Sigmoid colon (tissue), 6 donors: ENCODE measurements at regions not wholly inside any gene's neighbourhood (a gene's known extent, or its start where the extent isn't known, plus 50 kb on each side); places are given as distances from the start of the nearest gene placed in this dataset.

ENCODE experiments used
- DNase-seq: peaks from one replicate; pipeline ENCODE4 v3.0.0-alpha.2; 2019
- H3K27ac ChIP-seq, 4 donors: fragments of 200-600 bp; sonication (generic); one replicate each; pipeline ENCODE4 v1.5.1; 2016 to 2019; ENCODE audit warnings: mild to moderate bottlenecking in 1 of 4
- H3K27me3 ChIP-seq, 3 donors: fragments of 200-600 bp; sonication (generic); one replicate each; pipeline ENCODE4 v1.5.1; 2019; ENCODE audit warnings: mild to moderate bottlenecking in 1 of 3
- H3K36me3 ChIP-seq, 4 donors: fragments of 200-600 bp; sonication (generic); one replicate each; pipeline ENCODE4 v1.5.1; 2016 to 2019
- H3K4me1 ChIP-seq, 4 donors: fragments of 200-600 bp; sonication (generic); one replicate each; pipeline ENCODE4 v1.5.1; 2017 to 2019
- H3K4me3 ChIP-seq, 4 donors: fragments of 200-600 bp; sonication (generic); one replicate each; pipeline ENCODE4 v1.5.1; 2017 to 2019; ENCODE audit warnings: mild to moderate bottlenecking in 2 of 4, moderate library complexity in 1 of 4
- H3K9me3 ChIP-seq, 4 donors: fragments of 200-600 bp in 3 of 4; sonication (generic) in 3 of 4; one replicate each; pipeline versions ENCODE4 v1.5.1 to v1.6.1; 2013 to 2019
- CTCF ChIP-seq, 4 experiments: fragments of 450-650 bp in 3 of 4; fragments of 200-600 bp in 1 of 4; IDR thresholded peaks; one replicate each; pipeline ENCODE4 v1.5.1; 2016 to 2019; ENCODE audit warnings: antibody characterized with exemption in 4 of 4, mild to moderate bottlenecking in 3 of 4, moderate library complexity in 2 of 4
- EP300 ChIP-seq, 4 donors: sonication (generic); formaldehyde crosslinking; IDR thresholded peaks; one replicate each; pipeline ENCODE4 v1.6.1; 2017; ENCODE audit warnings: antibody characterized with exemption in 4 of 4
- POLR2A ChIP-seq, 2 donors: fragments of 450-650 bp; IDR thresholded peaks; one replicate each; pipeline ENCODE4 v1.6.1; 2016; ENCODE audit warnings: antibody characterized with exemption in 2 of 2, mild to moderate bottlenecking in 2 of 2, moderate library complexity in 2 of 2
- POLR2AphosphoS5 ChIP-seq, 4 donors: sonication (generic); formaldehyde crosslinking; IDR thresholded peaks; one replicate each; pipeline ENCODE4 v1.6.1; 2017; ENCODE audit warnings: antibody characterized with exemption in 4 of 4
- WGBS, 2 donors: extraction: QIAGEN DNeasy Blood & Tissue Kit; methylation state at CpG; one replicate each; pipeline ENCODE4 v1.1.7; 2013; 5-methylcytosine and 5-hydroxymethylcytosine counted together
- intact Hi-C: fragments of 100-400 bp; cut with DNase I; formaldehyde crosslinking; loops from one replicate; pipeline ENCODE4 v1.15.1; 2023
- donor health status: healthy with polysubstance abuse.
- donor health status: healthy.

- DNase-seq = no peak
- 94 to 97% methylated on average over 4 of the region's 4 CpGs for WGBS, 2 donors
Observed at GRCh38 chr13:85710545-85710944, 88.7 kb downstream of the SLITRK6 start.

GRCh38 chr13:85709721-85710120, 89.5 kb downstream of the SLITRK6 start:
- no peak overlapping the region for H3K27ac ChIP-seq
- intact Hi-C loops = no loop called here
- no peak for TF ChIP-seq CTCF (IDR thresholded peaks at IDR 0.05)
- TF ChIP-seq POLR2AphosphoS5 (IDR thresholded peaks at IDR 0.05) = no peak
- no peak for TF ChIP-seq EP300 (IDR thresholded peaks at IDR 0.05)
- no peak for TF ChIP-seq POLR2A (IDR thresholded peaks at IDR 0.05)
- H3K9me3 ChIP-seq = no peaks in the 10 kb centered on the region
- no peaks in the 10 kb centered on the region for H3K27me3 ChIP-seq
- peaks cover 0 to 2% (median 0%) of the 10 kb centered on the region in 4 donors for H3K4me1 ChIP-seq
- DNase-seq = no peak
- WGBS, 2 donors = 79 to 89% methylated on average over 1 of the region's 1 CpG
- H3K36me3 ChIP-seq = no peaks in the 10 kb centered on the region
- H3K4me3 ChIP-seq = no peak overlapping the region

More at GRCh38 chr13:85710545-85710944, 88.7 kb downstream of the SLITRK6 start:
- H3K27me3 ChIP-seq = no peaks in the 10 kb centered on the region
- TF ChIP-seq CTCF (IDR thresholded peaks at IDR 0.05) = no peak
- TF ChIP-seq POLR2AphosphoS5 (IDR thresholded peaks at IDR 0.05) = no peak
- TF ChIP-seq POLR2A (IDR thresholded peaks at IDR 0.05) = no peak
- no peak for TF ChIP-seq EP300 (IDR thresholded peaks at IDR 0.05)
- H3K4me3 ChIP-seq = no peak overlapping the region
- H3K36me3 ChIP-seq = no peaks in the 10 kb centered on the region
- H3K4me1 ChIP-seq = peaks cover 0 to 2% (median 0%) of the 10 kb centered on the region in 4 donors
- no peak overlapping the region for H3K27ac ChIP-seq
- intact Hi-C loops = no loop called here
- H3K9me3 ChIP-seq = no peaks in the 10 kb centered on the region

- intact Hi-C loops = no loop called here
- 40 to 49% methylated on average over 2 of the region's 2 CpGs for WGBS, 2 donors
Observed at GRCh38 chr13:85709072-85709471, 90.1 kb downstream of the SLITRK6 start.

GRCh38 chr13:85700906-85701305, 98.3 kb downstream of the SLITRK6 start:
- no peak for DNase-seq
- H3K36me3 ChIP-seq = no peaks in the 10 kb centered on the region
- H3K27ac ChIP-seq = no peak overlapping the region
- intact Hi-C loops = no loop called here
- 74 to 77% methylated on average over 4 of the region's 4 CpGs for WGBS, 2 donors
- peaks cover 0 to 6% (median 1%) of the 10 kb centered on the region in 4 donors for H3K9me3 ChIP-seq
- TF ChIP-seq POLR2AphosphoS5 (IDR thresholded peaks at IDR 0.05) (no peak), EP300 (IDR thresholded peaks at IDR 0.05) (no peak), CTCF (IDR thresholded peaks at IDR 0.05) (no peak), POLR2A (IDR thresholded peaks at IDR 0.05) (no peak)
- H3K4me1 ChIP-seq = no peaks in the 10 kb centered on the region
- no peak overlapping the region for H3K4me3 ChIP-seq
- no peaks in the 10 kb centered on the region for H3K27me3 ChIP-seq

More at GRCh38 chr13:85709072-85709471, 90.1 kb downstream of the SLITRK6 start:
- Histone ChIP-seq H3K36me3 (no peaks in the 10 kb centered on the region), H3K27me3 (no peaks in the 10 kb centered on the region), H3K4me1 (peaks cover 0 to 2% (median 0%) of the 10 kb centered on the region in 4 donors), H3K4me3 (no peak overlapping the region), H3K27ac (no peak overlapping the region), H3K9me3 (no peaks in the 10 kb centered on the region)
- TF ChIP-seq POLR2AphosphoS5 (IDR thresholded peaks at IDR 0.05) (no peak), CTCF (IDR thresholded peaks at IDR 0.05) (no peak), EP300 (IDR thresholded peaks at IDR 0.05) (no peak), POLR2A (IDR thresholded peaks at IDR 0.05) (no peak)
- DNase-seq = no peak

GRCh38 chr13:85698256-85698655, 101.0 kb downstream of the SLITRK6 start:
- no peaks in the 10 kb centered on the region for H3K4me1 ChIP-seq
- H3K9me3 ChIP-seq = peaks cover 0 to 6% (median 1%) of the 10 kb centered on the region in 4 donors
- 55 to 57% methylated on average over 4 of the region's 4 CpGs for WGBS, 2 donors
- no peak for DNase-seq
- TF ChIP-seq POLR2A (IDR thresholded peaks at IDR 0.05) = no peak
- TF ChIP-seq POLR2AphosphoS5 (IDR thresholded peaks at IDR 0.05) = no peak
- no peak for TF ChIP-seq EP300 (IDR thresholded peaks at IDR 0.05)
- no peak for TF ChIP-seq CTCF (IDR thresholded peaks at IDR 0.05)
- no peak overlapping the region for H3K27ac ChIP-seq
- no peak overlapping the region for H3K4me3 ChIP-seq
- no peaks in the 10 kb centered on the region for H3K27me3 ChIP-seq
- intact Hi-C loops = no loop called here
- H3K36me3 ChIP-seq = no peaks in the 10 kb centered on the region
